GM12878 (cell line): ENCODE measurements at regions not wholly inside any gene's neighbourhood (a gene's known extent, or its start where the extent isn't known, plus 50 kb on each side); places are given as distances from the start of the nearest gene placed in this dataset.
"Not testable (repeated sequence)": the region's sequence is repeated elsewhere in the genome, so short reads cannot be mapped to it uniquely, and the experiment has no call there.

ENCODE experiments used
- ATAC-seq: fragments of 200-7000 bp; cut with Tn5 transposase; 3 replicates; pipeline ENCODE4 v1.9.1; 2020; ENCODE audit warnings: mild to moderate bottlenecking, moderate library complexity
- BruUV-seq: library from RNA; stranded (reverse); fragments of 400-500 nt; replicated peaks from 2 replicates; lab custom pipeline; 2021; lab: Mats Ljungman, UMichigan
- CTCF ChIA-PET: fragments of 300-600 bp; sonication (Branson Sonifier 250); formaldehyde crosslinking; extraction: SDS; loops from one replicate; lab custom pipeline; 2021; ENCODE audit warnings: inconsistent platforms; lab: Yijun Ruan, JAX
- POLR2A ChIA-PET: fragments of 350-600 bp; formaldehyde crosslinking; extraction: SDS; loops from one replicate; lab custom pipeline; 2021; ENCODE audit warnings: inconsistent platforms; lab: Charles Lee
- RAD21 ChIA-PET: fragments of 300-600 bp; sonication (Branson Sonifier 250); formaldehyde crosslinking; loops from one replicate; lab custom pipeline; 2023; ENCODE audit warnings: antibody characterized with exemption; ENCODE audit not compliant: unreplicated experiment; lab: Charles Lee
- SMC1A ChIA-PET: fragments of 300-600 bp; sonication (Branson Sonifier 250); formaldehyde crosslinking; loops from one replicate; lab custom pipeline; 2023; ENCODE audit not compliant: unreplicated experiment, uncharacterized antibody; lab: Charles Lee
- DNase-seq: peaks from one replicate; pipeline ENCODE4 v3.0.0-alpha.2; 2011; ENCODE audit warnings: low read depth, low spot score
- FAIRE-seq: peaks from 3 replicates; lab custom pipeline; 2011; peaks lifted over from hg19 to GRCh38; lab: Jason Lieb, UNC
- H2AFZ ChIP-seq: 2 replicates; pipeline ENCODE4 v1.6.0; 2011; ENCODE audit warnings: low read depth, low read length, control low read depth; ENCODE audit not compliant: control insufficient read depth
- H3K27ac ChIP-seq: 2 replicates; pipeline ENCODE4 v1.5.1; 2011; ENCODE audit warnings: control low read depth; ENCODE audit not compliant: control insufficient read depth, insufficient read depth
- H3K27me3 ChIP-seq, 2 experiments: replicated peaks in 1 of 2; 2 replicates each; pipeline versions ENCODE4 v1.6.0 to v1.6.1; 2011; ENCODE audit warnings: low read length in 1 of 2; ENCODE audit not compliant: control insufficient read depth in 2 of 2, insufficient read depth in 2 of 2
- H3K36me3 ChIP-seq, 2 experiments: 2 replicates each; pipeline ENCODE4 v1.5.1; 2011; ENCODE audit warnings: low read length in 1 of 2; ENCODE audit not compliant: control insufficient read depth in 2 of 2, insufficient read depth in 2 of 2
- H3K4me1 ChIP-seq: 2 replicates; pipeline ENCODE4 v1.6.1; 2011; ENCODE audit warnings: mild to moderate bottlenecking, low read length, moderate library complexity, mixed read lengths; ENCODE audit not compliant: control insufficient read depth, insufficient read depth
- H3K4me2 ChIP-seq: 2 replicates; pipeline ENCODE4 v1.6.0; 2011; ENCODE audit warnings: control low read depth; ENCODE audit not compliant: control insufficient read depth, insufficient read depth
- H3K4me3 ChIP-seq: fragments of 200-600 bp; sonication (generic); 2 replicates; pipeline ENCODE4 v1.5.1; 2016
- H3K79me2 ChIP-seq: 2 replicates; pipeline ENCODE4 v1.6.0; 2011; ENCODE audit warnings: low read length; ENCODE audit not compliant: control insufficient read depth, insufficient read depth
- H3K9ac ChIP-seq: 2 replicates; pipeline ENCODE4 v1.8.0; 2011; ENCODE audit warnings: low read length, control low read depth, mixed read lengths; ENCODE audit not compliant: control insufficient read depth, insufficient read depth
- H3K9me3 ChIP-seq: replicated peaks from 3 replicates; pipeline ENCODE4 v1.5.1; 2011; ENCODE audit warnings: mild to moderate bottlenecking, low read length; ENCODE audit not compliant: control insufficient read depth, insufficient read depth
- H4K20me1 ChIP-seq: 2 replicates; pipeline ENCODE4 v1.6.0; 2011; ENCODE audit not compliant: control insufficient read depth, insufficient read depth
- CTCF ChIP-seq, 3 experiments: IDR thresholded peaks in 2 of 3; conservative IDR thresholded peaks in 1 of 3; 2 replicates each; pipeline ENCODE4 v1.5.1; 2011; ENCODE audit warnings: low read depth in 3 of 3, low read length in 3 of 3, mild to moderate bottlenecking in 3 of 3, control low read depth in 2 of 3, moderate library complexity in 2 of 3, inconsistent platforms in 1 of 3, mixed read lengths in 1 of 3; ENCODE audit not compliant: control insufficient read depth in 2 of 3, insufficient read depth in 1 of 3; ENCODE audit errors: extremely low read depth in 1 of 3
- RAD21 ChIP-seq: IDR thresholded peaks from 2 replicates; pipeline ENCODE4 v1.6.1; 2011; ENCODE audit warnings: mild to moderate bottlenecking, low read depth, low read length, moderate library complexity; ENCODE audit not compliant: insufficient read depth
- SIX5 ChIP-seq: IDR thresholded peaks from 2 replicates; pipeline ENCODE4 v1.6.1; 2011; ENCODE audit warnings: mild to moderate bottlenecking, low read depth, low read length, moderate library complexity; ENCODE audit not compliant: severe bottlenecking
- TCF7 ChIP-seq: IDR thresholded peaks from 2 replicates; pipeline ENCODE4 v1.6.1; 2014; ENCODE audit warnings: antibody characterized with exemption, borderline replicate concordance
- WGBS: methylation state at CpG from one replicate; pipeline ENCODE4 v1.1.6; 2016; ENCODE audit warnings: low lambda C conversion rate; ENCODE audit not compliant: insufficient replicate concordance, insufficient coverage; ENCODE audit errors: missing lambda C conversion rate; 5-methylcytosine and 5-hydroxymethylcytosine counted together
- in situ Hi-C: fragments of 300-500 bp; cut with MboI; formaldehyde crosslinking; loops from 9 replicates; pipeline ENCODE4 v1.14.3; 2018; ENCODE audit warnings: mixed read lengths
- intact Hi-C: fragments of 100-400 bp; cut with micrococcal nuclease; formaldehyde crosslinking; loops from one replicate; pipeline ENCODE4 v1.14.2; 2022; ENCODE audit not compliant: unreplicated experiment

- H3K9ac ChIP-seq, intact Hi-C loops, H2AFZ ChIP-seq, BruUV-seq, H3K36me3 ChIP-seq, H3K4me2 ChIP-seq, in situ Hi-C loops, H3K9me3 ChIP-seq, H4K20me1 ChIP-seq, CTCF ChIA-PET, DNase-seq, H3K4me3 ChIP-seq, H3K27me3 ChIP-seq, H3K79me2 ChIP-seq, FAIRE-seq, POLR2A ChIA-PET, H3K27ac ChIP-seq, RAD21 ChIA-PET, ATAC-seq, H3K4me1 ChIP-seq: not testable (repeated sequence)
- WGBS = 2% methylated on average over 3 of the region's 3 CpGs
- SMC1A ChIA-PET = interaction anchor here (1.1 kb wide), 1 partner anchor 898 kb away, joined by 4 read pairs; no protein-coding TSS in a partner anchor
These were observed 197.5 kb downstream of the SLCO4C1 start for GRCh38 chr5:102098606-102099005.

- Histone ChIP-seq H3K9me3 (no peaks in the 10 kb centered on the region), H3K27me3 (no peaks in the 10 kb centered on the region), H3K4me3 (no peak overlapping the region), H2AFZ (no peak overlapping the region), H4K20me1 (no peaks in the 10 kb centered on the region), H3K9ac (no peak overlapping the region), H3K4me2 (no peak overlapping the region), H3K36me3 (no peaks in the 10 kb centered on the region), H3K27ac (no peak overlapping the region), H3K4me1 (no peaks in the 10 kb centered on the region), H3K79me2 (no peaks in the 10 kb centered on the region)
- RAD21 ChIA-PET = no interaction called here
- BruUV-seq = no TSS peak
- CTCF ChIA-PET = interaction anchor here (0.7 to 1.5 kb wide), 5 partner anchors 9 to 149 kb away, joined by 3 to 4 read pairs (median 4); no protein-coding TSS in a partner anchor
- intact Hi-C loops = no loop called here
- SMC1A ChIA-PET = no interaction called here
- peak; percentile 93 for ATAC-seq
- in situ Hi-C loops = no loop called here
- DNase-seq = no peak
- POLR2A ChIA-PET = no interaction called here
- TF ChIP-seq RAD21 (peak; percentile 11; the same call in 1 of the 2 replicates), TCF7 (peak; percentile 79), SIX5 (no peak), CTCF (IDR thresholded peaks at IDR 0.05 in 2 of 3, conservative IDR thresholded peaks at IDR 0.05 in 1 of 3; ENCODE audit: control insufficient read depth in 2 of 3, extremely low read depth in 1 of 3, insufficient read depth in 1 of 3, low read depth in 3 of 3, low read length in 3 of 3) (peak; percentile 26 to 47 (median 44); a peak in 4 of 6 replicates)
- FAIRE-seq = no peak
These were observed 205.3 kb downstream of the SLCO4C1 start for GRCh38 chr5:102090770-102091169.
